IMR-90 (cell line): ENCODE measurements at regions not wholly inside any gene's neighbourhood (a gene's known extent, or its start where the extent isn't known, plus 50 kb on each side); places are given as distances from the start of the nearest gene placed in this dataset.

ENCODE experiments used
- MAZ ChIP-seq: IDR thresholded peaks from 2 replicates; pipeline ENCODE4 v1.6.1; 2012; ENCODE audit warnings: low read depth, mild to moderate bottlenecking, low read length, improper control_type of control experiment, moderate library complexity, borderline replicate concordance
- SMC3 ChIP-seq: fragments of 150-350 bp; IDR thresholded peaks from 2 replicates; pipeline ENCODE4 v1.6.1; 2016; ENCODE audit warnings: low read depth, mild to moderate bottlenecking, antibody characterized with exemption, low read length, moderate library complexity
- TF ChIP-seq, protein P1 (sequence below): conservative IDR thresholded peaks from 2 replicates; pipeline ENCODE4 v1.5.1; 2012; ENCODE audit warnings: mild to moderate bottlenecking, low read depth, low read length, improper control_type of control experiment

DNA sequence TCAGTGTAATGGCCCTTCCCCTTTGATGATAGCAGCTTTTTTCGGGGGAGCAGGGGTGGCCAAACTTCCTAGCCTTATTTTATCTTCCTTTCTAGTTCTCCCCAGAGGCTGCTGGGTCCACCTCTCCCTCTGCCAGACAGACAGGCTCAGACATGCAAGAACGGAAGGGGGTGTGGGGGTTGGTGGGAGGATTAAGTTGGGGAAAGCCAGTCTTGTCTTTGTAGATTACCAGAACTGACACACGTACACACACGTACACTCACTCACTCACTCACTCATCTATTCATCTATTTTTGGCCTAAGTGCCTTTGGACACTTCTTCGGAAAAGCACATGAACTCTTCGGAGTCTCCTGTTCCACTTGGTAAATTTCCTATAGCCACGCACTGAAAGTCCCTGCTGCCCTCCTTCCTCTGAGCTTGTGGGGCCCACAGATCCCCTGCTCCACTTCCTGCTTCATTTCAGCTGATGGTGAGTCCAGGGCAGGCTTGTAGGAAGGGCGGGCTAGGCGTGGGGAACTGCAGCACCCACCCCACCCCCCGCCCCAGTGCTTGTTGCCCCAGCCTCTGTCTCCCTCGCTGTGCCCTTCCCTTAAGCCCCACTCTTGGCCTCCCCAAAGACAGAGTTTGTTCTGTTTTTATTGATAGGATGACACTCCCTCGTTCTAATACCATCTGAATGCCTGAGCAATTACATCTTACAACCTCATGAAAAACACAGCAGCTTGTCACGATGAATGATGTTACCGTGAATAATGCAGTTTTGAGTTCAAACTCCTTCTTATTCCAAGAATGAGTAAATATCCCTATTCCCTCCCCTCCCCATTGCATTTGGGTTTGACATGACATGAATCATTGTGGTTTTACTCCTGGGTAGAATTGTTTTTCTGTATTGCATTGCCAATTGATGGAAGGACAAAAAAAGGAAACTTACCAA is 60.7 kb upstream of the ATP5PO start (continued):
- TF ChIP-seq, protein P1, sequence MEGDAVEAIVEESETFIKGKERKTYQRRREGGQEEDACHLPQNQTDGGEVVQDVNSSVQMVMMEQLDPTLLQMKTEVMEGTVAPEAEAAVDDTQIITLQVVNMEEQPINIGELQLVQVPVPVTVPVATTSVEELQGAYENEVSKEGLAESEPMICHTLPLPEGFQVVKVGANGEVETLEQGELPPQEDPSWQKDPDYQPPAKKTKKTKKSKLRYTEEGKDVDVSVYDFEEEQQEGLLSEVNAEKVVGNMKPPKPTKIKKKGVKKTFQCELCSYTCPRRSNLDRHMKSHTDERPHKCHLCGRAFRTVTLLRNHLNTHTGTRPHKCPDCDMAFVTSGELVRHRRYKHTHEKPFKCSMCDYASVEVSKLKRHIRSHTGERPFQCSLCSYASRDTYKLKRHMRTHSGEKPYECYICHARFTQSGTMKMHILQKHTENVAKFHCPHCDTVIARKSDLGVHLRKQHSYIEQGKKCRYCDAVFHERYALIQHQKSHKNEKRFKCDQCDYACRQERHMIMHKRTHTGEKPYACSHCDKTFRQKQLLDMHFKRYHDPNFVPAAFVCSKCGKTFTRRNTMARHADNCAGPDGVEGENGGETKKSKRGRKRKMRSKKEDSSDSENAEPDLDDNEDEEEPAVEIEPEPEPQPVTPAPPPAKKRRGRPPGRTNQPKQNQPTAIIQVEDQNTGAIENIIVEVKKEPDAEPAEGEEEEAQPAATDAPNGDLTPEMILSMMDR = no peak
- TF ChIP-seq SMC3 (no peak), MAZ (peak; percentile 34; the same call in 1 of the 2 replicates)
